T-helper 9 cell (primary cell): ENCODE measurements at regions not wholly inside any gene's neighbourhood (a gene's known extent, or its start where the extent isn't known, plus 50 kb on each side); places are given as distances from the start of the nearest gene placed in this dataset.

ENCODE experiments used
- DNase-seq: peaks from one replicate; pipeline ENCODE4 v3.0.0-alpha.2; 2020

- DNase-seq: no peak
Measured at GRCh38 chr15:46120713-46121112, 485.9 kb downstream of the SQOR start.

GRCh38 chr15:46121441-46121840 is 486.6 kb downstream of the SQOR start:
- DNase-seq: no peak

GRCh38 chr15:46126581-46126980 is 491.8 kb downstream of the SQOR start:
- no peak for DNase-seq

- no peak for DNase-seq
Measured at GRCh38 chr15:46127361-46127874, 492.6 kb downstream of the SQOR start.

GRCh38 chr15:46129145-46129544 is 494.3 kb downstream of the SQOR start:
- no peak for DNase-seq

GRCh38 chr15:46131876-46132275 is 497.0 kb downstream of the SQOR start:
- no peak for DNase-seq

GRCh38 chr15:46137443-46137842 is 502.6 kb downstream of the SQOR start:
- no peak for DNase-seq

GRCh38 chr15:46146002-46146401 is 511.2 kb downstream of the SQOR start:
- no peak for DNase-seq

- DNase-seq: no peak
Measured at GRCh38 chr15:46146915-46147314, 512.1 kb downstream of the SQOR start.

- DNase-seq: no peak
Measured at GRCh38 chr15:46151786-46152185, 517.0 kb downstream of the SQOR start.

- no peak for DNase-seq
Measured at GRCh38 chr15:46166750-46167149, 531.9 kb downstream of the SQOR start.

GRCh38 chr15:46170326-46170725 is 535.5 kb downstream of the SQOR start:
- no peak for DNase-seq

- DNase-seq: no peak
Measured at GRCh38 chr15:46174122-46174521, 539.3 kb downstream of the SQOR start.

- DNase-seq: no peak
Measured at GRCh38 chr15:46177219-46177618, 542.4 kb downstream of the SQOR start.

- DNase-seq: no peak
Measured at GRCh38 chr15:46178138-46178537, 543.3 kb downstream of the SQOR start.

GRCh38 chr15:46207341-46207740 is 572.5 kb downstream of the SQOR start:
- DNase-seq: no peak

- DNase-seq: no peak
Measured at GRCh38 chr15:46213551-46213950, 578.7 kb downstream of the SQOR start.

GRCh38 chr15:46222826-46223225 is 588.0 kb downstream of the SQOR start:
- no peak for DNase-seq

GRCh38 chr15:46229263-46229662 is 594.4 kb downstream of the SQOR start:
- DNase-seq: no peak

GRCh38 chr15:46231786-46232185 is 597.0 kb downstream of the SQOR start:
- DNase-seq: no peak

GRCh38 chr15:46232471-46232870 is 597.6 kb downstream of the SQOR start:
- DNase-seq: no peak

GRCh38 chr15:46242935-46243334 is 608.1 kb downstream of the SQOR start:
- no peak for DNase-seq

- no peak for DNase-seq
Measured at GRCh38 chr15:46251903-46252302, 617.1 kb downstream of the SQOR start.

- no peak for DNase-seq
Measured at GRCh38 chr15:46258056-46258455, 623.2 kb downstream of the SQOR start.

- DNase-seq: no peak
Measured at GRCh38 chr15:46260937-46261336, 626.1 kb downstream of the SQOR start.
